ENCODE measurements at regions not wholly inside any gene's neighbourhood (a gene's known extent, or its start where the extent isn't known, plus 50 kb on each side); places are given as distances from the start of the nearest gene placed in this dataset.

- Histone ChIP-seq H3K4me1 (ENCODE audit: control insufficient read depth, extremely low read depth, insufficient read depth, low read length) (no peaks in the 10 kb centered on the region), H3K79me2 (ENCODE audit: control insufficient read depth, insufficient read depth, low read length) (no peaks in the 10 kb centered on the region), H3K4me2 (ENCODE audit: insufficient read depth, low read length) (no peak overlapping the region), H3K27ac (ENCODE audit: insufficient read depth, low read depth, low read length) (no peak overlapping the region), H3K27me3 (ENCODE audit: control insufficient read depth in 2 of 2, insufficient read depth in 2 of 2, low read length in 2 of 2) (no peaks in the 10 kb centered on the region), H3K36me3 (ENCODE audit: control insufficient read depth in 2 of 2, extremely low read depth in 1 of 2, insufficient read depth in 2 of 2, low read length in 2 of 2) (no peaks in the 10 kb centered on the region), H3K9me3 (replicated peaks; ENCODE audit: control insufficient read depth, insufficient read depth, low read length) (no peaks in the 10 kb centered on the region), H4K20me1 (replicated peaks; ENCODE audit: control insufficient read depth, extremely low read depth, insufficient read depth, low read length) (no peaks in the 10 kb centered on the region), H2AFZ (ENCODE audit: low read depth, low read length) (no peak overlapping the region), H3K4me3 (replicated peaks in 1 of 3; ENCODE audit: insufficient read depth in 1 of 3, low read depth in 1 of 3, low read length in 3 of 3) (no peak overlapping the region), H3K9ac (replicated peaks; ENCODE audit: extremely low read depth, insufficient read depth, low read length) (no peak overlapping the region), H3K9me1 (replicated peaks; ENCODE audit: control insufficient read depth, extremely low read depth, insufficient read depth, low read length) (no peaks in the 10 kb centered on the region)
- POLR2A ChIA-PET, result no interaction called here
- no TSS peak for BruUV-seq (replicated peaks)
- TF ChIP-seq JUN (IDR thresholded peaks at IDR 0.05; ENCODE audit: borderline replicate concordance, insufficient read depth, insufficient read length, low read depth), result no peak
- DNase-seq (ENCODE audit: low read depth, low spot score) (no peak), FAIRE-seq (no peak)
- dilution Hi-C loops (cut with MboI; ENCODE audit: extremely low pct_ligation_motif_present, low sequenced_read_pairs) (no loop called here), intact Hi-C loops (cut with micrococcal nuclease) (no loop called here)
- CTCF ChIA-PET, result no interaction called here
These were observed 85.4 kb upstream of the ZNF516 start for GRCh38 chr18:76580288-76580962.

- BruUV-seq (replicated peaks), result no TSS peak
- dilution Hi-C loops (cut with MboI; ENCODE audit: extremely low pct_ligation_motif_present, low sequenced_read_pairs), result no loop called here
- CTCF ChIA-PET, result no interaction called here
These were observed 84.3 kb upstream of the ZNF516 start for GRCh38 chr18:76579301-76579695.

More at GRCh38 chr18:76579301-76579695, 84.3 kb upstream of the ZNF516 start:
- Histone ChIP-seq H3K9me3 (replicated peaks; ENCODE audit: control insufficient read depth, insufficient read depth, low read length) (no peaks in the 10 kb centered on the region), H3K4me3 (replicated peaks in 1 of 3; ENCODE audit: insufficient read depth in 1 of 3, low read depth in 1 of 3, low read length in 3 of 3) (no peak overlapping the region), H3K9ac (replicated peaks; ENCODE audit: extremely low read depth, insufficient read depth, low read length) (no peak overlapping the region), H3K36me3 (ENCODE audit: control insufficient read depth in 2 of 2, extremely low read depth in 1 of 2, insufficient read depth in 2 of 2, low read length in 2 of 2) (no peaks in the 10 kb centered on the region), H2AFZ (ENCODE audit: low read depth, low read length) (no peak overlapping the region), H3K79me2 (ENCODE audit: control insufficient read depth, insufficient read depth, low read length) (no peaks in the 10 kb centered on the region), H4K20me1 (replicated peaks; ENCODE audit: control insufficient read depth, extremely low read depth, insufficient read depth, low read length) (no peaks in the 10 kb centered on the region), H3K27ac (ENCODE audit: insufficient read depth, low read depth, low read length) (no peak overlapping the region), H3K9me1 (replicated peaks; ENCODE audit: control insufficient read depth, extremely low read depth, insufficient read depth, low read length) (no peaks in the 10 kb centered on the region), H3K4me2 (ENCODE audit: insufficient read depth, low read length) (no peak overlapping the region), H3K27me3 (ENCODE audit: control insufficient read depth in 2 of 2, insufficient read depth in 2 of 2, low read length in 2 of 2) (no peaks in the 10 kb centered on the region), H3K4me1 (ENCODE audit: control insufficient read depth, extremely low read depth, insufficient read depth, low read length) (no peaks in the 10 kb centered on the region)
- FAIRE-seq (no peak), DNase-seq (ENCODE audit: low read depth, low spot score) (no peak)
- TF ChIP-seq POLR2A (IDR thresholded peaks at IDR 0.05; ENCODE audit: low read depth, low read length), result no peak
- TF ChIP-seq GATA2 (IDR thresholded peaks at IDR 0.05; ENCODE audit: insufficient read depth, insufficient read length, low read depth, low read length), result no peak
- TF ChIP-seq FOS (IDR thresholded peaks at IDR 0.05; ENCODE audit: borderline replicate concordance, insufficient read depth, low read length), result no peak
- no peak for TF ChIP-seq POLR2AphosphoS5 (IDR thresholded peaks at IDR 0.05; ENCODE audit: insufficient read depth, low read depth, low read length)
- TF ChIP-seq EZH2 (IDR thresholded peaks at IDR 0.05; ENCODE audit: borderline replicate concordance, low read depth, low read length, severe bottlenecking), result no peak
- TF ChIP-seq MAX (IDR thresholded peaks at IDR 0.05; ENCODE audit: insufficient read depth, insufficient read length), result no peak
- no peak for TF ChIP-seq MYC (IDR thresholded peaks at IDR 0.05; ENCODE audit: low read depth, low read length)
- no peak for TF ChIP-seq CTCF (IDR thresholded peaks at IDR 0.05; ENCODE audit: extremely low read depth in 1 of 2, insufficient read depth in 1 of 2, low read depth in 1 of 2, low read length in 2 of 2)
- TF ChIP-seq JUN (IDR thresholded peaks at IDR 0.05; ENCODE audit: borderline replicate concordance, insufficient read depth, insufficient read length, low read depth), result no peak
- POLR2A ChIA-PET, result no interaction called here
- intact Hi-C loops (cut with micrococcal nuclease), result no loop called here
